Transverse colon (tissue), 3 donors: ENCODE measurements at regions not wholly inside any gene's neighbourhood (a gene's known extent, or its start where the extent isn't known, plus 50 kb on each side); places are given as distances from the start of the nearest gene placed in this dataset.

Source experiments
- EP300 ChIP-seq: sonication (generic); formaldehyde crosslinking; IDR thresholded peaks from one replicate; pipeline ENCODE4 v1.6.1; 2017; ENCODE audit warnings: antibody characterized with exemption, low read depth
- POLR2A ChIP-seq: fragments of 450-650 bp; IDR thresholded peaks from one replicate; pipeline ENCODE4 v1.6.1; 2016; ENCODE audit warnings: antibody characterized with exemption, mild to moderate bottlenecking, moderate library complexity
- TF ChIP-seq, protein P1 (sequence below), 5 experiments: fragments of 200-600 bp in 3 of 5; fragments of 450-650 bp in 2 of 5; sonication (generic) in 3 of 5; IDR thresholded peaks; 1 replicate in 2 of 5; 2 replicates in 3 of 5; pipeline ENCODE4 v1.5.1; 2016 to 2017; ENCODE audit warnings: antibody characterized with exemption in 5 of 5, inconsistent platforms in 3 of 5, mild to moderate bottlenecking in 2 of 5, moderate library complexity in 1 of 5

DNA sequence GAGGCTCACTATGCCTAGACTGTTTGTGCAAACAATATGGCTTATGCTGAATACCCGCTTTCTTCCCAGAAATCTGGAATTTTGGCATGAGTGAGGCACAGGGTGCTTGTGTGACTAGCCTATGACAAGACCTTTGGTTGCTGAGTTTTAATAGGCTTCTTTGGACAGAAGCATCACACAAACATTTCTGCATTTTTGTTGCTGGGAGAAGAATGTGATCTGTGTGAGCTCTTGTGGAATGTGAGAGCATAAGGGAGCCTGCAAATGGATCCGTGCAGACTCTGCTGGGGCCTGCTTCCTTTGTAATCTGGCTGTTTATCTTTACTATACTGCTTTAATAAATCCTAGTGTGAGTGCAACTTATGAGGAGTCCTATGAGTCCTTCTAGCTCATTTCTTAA is 83.0 kb upstream of the ZDHHC17 start:
- TF ChIP-seq, protein P1, sequence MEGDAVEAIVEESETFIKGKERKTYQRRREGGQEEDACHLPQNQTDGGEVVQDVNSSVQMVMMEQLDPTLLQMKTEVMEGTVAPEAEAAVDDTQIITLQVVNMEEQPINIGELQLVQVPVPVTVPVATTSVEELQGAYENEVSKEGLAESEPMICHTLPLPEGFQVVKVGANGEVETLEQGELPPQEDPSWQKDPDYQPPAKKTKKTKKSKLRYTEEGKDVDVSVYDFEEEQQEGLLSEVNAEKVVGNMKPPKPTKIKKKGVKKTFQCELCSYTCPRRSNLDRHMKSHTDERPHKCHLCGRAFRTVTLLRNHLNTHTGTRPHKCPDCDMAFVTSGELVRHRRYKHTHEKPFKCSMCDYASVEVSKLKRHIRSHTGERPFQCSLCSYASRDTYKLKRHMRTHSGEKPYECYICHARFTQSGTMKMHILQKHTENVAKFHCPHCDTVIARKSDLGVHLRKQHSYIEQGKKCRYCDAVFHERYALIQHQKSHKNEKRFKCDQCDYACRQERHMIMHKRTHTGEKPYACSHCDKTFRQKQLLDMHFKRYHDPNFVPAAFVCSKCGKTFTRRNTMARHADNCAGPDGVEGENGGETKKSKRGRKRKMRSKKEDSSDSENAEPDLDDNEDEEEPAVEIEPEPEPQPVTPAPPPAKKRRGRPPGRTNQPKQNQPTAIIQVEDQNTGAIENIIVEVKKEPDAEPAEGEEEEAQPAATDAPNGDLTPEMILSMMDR (IDR thresholded peaks at IDR 0.05), result no peak
- no peak for TF ChIP-seq POLR2A
- no peak for TF ChIP-seq EP300
